HG02588 (cell line): ENCODE measurements at regions not wholly inside any gene's neighbourhood (a gene's known extent, or its start where the extent isn't known, plus 50 kb on each side); places are given as distances from the start of the nearest gene placed in this dataset.

Experiments used
- ATAC-seq: cut with Tn5 transposase; IDR thresholded peaks from one replicate; pipeline ENCODE4 v1.9.1; 2021; ENCODE audit warnings: mild to moderate bottlenecking, moderate library complexity; ENCODE audit not compliant: unreplicated experiment

DNA sequence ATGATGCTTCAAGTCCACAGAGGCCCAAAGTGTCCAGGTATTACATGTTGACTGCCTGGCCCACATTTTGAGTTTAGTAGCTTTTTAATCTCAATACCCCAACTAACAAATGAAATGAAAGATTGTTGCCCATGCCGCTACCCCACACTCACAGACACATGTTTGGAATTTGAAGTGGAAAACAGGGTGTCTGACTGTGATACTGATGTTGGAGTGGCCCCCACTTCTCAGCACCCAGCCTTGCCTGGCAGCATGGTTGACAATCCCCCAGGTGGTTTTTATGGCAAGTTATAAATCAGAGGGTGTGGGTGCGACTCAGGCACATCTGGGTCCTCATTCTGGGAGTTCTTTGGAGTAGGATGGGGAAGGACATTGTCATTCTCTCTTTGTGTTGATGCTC lies 314.7 kb upstream of the ZNF32 start:
- ATAC-seq = no peak

DNA sequence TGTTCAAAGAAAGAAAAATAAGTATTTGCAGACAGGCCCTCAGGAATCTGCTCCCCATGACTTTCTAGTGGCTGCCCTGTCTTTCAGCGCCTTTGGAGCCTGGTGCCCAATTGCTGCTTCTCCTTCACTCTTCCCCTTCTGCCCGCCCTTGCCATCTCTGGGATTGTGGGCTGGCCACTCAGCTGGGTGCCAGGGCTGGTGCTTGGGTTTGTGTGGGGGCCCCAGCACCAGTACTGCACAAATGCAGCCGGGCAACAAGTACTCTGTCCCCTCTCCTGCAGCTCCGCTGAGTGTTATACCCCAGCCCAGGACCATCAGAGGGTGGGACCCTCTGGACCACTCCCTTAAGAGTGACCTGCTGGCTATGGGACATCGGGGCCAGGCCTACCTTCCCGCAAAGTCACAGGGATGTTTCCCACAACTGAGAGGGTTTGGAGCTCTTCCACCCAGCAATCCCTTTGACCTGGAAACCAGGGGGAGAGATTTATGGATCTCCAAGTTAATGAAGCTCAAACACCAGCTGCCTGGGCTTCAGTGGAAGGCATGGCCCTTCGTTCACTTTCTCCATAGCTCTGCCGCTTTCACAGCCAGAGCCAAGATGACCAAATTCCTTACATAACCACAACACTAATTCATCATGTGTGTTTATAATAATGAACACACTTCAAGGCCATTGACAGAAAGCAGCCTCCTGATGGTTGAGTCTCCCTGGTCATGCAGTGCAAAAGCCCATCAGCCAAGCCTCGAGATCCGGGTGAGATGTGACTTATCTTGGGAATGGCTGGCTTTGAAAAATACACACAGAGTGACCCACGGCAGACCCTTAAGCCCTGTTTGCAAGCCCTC lies 313.9 kb upstream of the ZNF32 start:
- ATAC-seq = no peak

DNA sequence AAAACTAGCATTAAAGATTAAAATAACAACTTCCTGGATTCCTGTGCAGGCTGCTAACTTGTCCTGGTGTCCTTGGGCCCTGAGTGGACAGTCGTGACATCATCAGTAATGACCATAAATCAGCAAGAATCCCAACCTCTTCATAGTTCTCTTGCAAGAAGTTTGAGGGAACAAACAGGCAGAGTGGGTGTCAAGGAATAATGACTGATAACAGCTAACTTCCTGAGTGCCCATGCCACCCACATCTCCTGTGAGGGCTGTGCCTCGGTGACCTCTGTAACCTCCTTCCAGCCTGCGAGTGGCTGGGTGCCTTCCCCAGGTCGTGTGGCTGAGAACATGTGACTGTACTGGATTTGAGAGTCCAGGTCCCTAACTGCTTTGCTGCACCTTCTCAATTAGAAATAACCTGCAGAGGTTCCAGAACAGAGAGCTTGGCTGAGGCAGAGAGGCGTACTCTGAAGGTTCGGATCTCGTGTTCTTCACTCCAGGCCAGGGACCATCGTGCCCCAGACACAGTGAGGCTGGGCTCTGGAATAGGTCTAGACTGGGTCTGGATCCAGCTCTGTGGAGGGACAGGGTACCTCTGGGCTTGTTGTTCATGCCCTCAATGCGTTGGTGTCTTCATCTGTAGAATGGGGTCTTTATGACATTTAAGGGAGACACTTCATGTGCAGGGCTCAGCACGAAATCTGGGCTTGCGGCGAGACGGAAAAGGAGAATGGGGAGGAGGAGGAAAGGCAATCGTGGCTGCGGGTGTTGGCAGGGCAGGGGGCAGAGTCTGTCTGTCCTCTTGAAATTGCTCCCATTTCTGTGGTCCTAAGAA lies 313.1 kb upstream of the ZNF32 start:
- ATAC-seq = no peak

DNA sequence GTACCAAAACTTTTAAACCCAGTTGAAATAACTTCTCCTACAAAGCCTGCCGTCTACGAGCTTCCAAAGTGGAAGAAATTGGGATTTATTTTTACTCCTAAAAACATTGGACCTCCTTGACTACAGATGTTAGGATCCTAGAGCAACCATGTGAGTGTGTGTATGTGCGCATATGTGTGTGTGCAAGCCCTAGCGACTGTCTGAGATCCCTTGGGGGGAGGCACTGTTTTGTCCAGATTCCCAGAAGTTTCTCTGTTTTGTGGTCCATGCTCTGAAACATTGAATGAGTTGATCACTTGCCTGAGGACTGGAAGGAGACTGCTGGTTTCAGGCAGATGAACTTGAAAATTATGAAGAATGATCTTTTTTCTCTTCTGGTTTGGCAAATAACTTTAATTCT lies 312.3 kb upstream of the ZNF32 start:
- ATAC-seq = no peak

DNA sequence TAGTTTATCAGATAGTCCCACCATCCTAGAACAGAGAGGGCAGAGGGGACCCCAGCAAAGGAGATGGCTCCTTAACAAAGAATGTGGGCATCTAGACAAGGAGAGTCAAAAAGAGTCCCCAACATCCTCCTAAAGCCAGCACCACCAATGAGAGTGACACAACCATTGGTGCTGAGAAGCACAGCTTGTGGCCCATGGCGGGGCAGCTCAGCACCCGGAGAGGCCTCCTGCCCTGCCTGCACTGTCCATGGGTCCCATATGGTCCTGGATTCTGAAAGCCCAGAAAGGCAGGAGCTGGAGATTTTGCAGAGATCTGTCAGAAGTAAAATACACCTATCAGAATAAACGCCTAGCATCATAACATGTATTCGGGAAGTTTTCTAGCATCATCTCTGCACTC lies 311.8 kb upstream of the ZNF32 start:
- no peak for ATAC-seq

DNA sequence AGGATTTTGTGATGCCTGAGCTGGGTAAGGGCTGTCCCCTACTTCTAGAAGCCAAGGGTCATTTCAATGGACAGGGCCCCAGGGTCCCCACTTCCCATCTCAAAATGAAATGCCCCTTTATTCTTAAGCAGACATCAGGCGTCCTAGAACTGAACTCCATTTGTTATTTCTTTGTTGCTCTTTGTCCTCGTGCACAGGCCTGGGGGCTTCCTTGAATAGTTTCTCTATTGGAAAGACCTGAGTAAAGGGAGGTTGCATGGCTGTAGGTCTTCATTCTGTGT lies 311.4 kb upstream of the ZNF32 start:
- no peak for ATAC-seq

DNA sequence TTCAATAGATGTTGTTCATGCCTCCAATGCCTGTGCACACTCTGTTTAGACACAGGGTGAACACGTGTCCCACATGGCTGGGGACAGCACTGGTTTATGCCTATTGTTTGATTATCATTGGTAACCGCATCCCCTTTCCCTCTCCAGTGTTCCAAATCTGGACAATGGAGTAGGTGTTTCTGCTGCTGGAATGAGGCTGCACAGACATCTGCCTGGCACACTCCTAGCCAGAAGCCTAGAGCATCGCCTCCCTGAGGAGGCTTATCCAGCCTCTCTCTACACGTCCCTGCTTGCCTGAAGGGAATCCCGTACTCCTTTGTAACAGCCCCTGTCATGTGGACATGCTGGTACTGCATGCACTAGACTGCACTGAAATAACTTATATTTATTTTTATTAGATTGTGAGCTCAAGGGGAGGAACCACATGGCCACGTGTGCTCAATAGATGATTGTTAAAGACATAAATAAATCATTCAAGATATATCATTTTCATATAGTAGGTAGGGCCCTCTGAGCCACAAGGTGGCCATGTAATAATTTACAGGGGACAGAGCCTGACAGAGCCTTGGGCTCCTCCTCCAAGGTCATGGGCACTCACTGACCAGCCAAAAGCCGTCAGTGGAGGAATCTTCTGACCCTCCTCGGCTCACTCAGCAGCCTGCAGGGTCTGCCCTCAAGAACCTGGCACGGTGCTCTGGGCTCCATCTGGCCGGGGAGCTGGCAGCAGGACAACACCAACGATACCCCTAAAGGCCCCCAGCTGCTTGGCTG lies 310.9 kb upstream of the ZNF32 start:
- no peak for ATAC-seq

DNA sequence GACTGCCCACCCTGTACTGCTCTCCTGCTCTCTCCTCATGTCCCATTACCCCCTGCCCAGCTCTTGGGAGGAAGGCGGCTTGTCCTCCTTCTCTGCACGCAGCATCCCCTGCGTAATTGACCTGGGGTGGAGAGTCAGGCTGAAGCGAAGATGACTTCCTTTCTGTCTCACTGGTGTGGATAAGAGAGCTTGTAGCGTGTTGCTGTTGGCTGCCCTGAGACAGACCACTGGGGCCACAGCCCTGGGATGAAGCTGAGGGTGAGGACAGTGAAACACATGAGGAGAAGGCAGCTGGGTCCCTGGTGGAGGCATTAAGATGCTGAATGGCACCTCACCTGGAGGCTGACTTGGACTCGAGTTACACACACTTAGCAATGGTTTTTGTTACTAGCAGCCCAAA lies 310.3 kb upstream of the ZNF32 start:
- no peak for ATAC-seq

DNA sequence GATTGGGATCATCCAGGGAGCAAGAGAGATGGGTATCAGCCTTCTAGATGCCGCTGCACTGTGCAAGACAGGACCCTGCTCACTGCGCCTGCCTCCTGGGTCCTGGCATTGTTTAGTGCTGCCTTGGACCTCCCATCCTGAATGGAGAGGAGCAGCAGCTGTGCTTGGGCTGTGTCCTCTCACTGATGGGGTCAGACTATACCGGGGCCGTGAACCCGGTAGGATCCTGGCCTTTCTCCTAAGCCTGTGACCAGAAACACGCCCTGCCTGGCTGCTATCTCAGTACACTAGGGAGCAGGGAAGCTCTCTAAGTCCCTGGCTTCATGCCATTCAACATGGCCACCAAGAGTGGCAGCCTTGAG lies 309.4 kb upstream of the ZNF32 start:
- no peak for ATAC-seq

DNA sequence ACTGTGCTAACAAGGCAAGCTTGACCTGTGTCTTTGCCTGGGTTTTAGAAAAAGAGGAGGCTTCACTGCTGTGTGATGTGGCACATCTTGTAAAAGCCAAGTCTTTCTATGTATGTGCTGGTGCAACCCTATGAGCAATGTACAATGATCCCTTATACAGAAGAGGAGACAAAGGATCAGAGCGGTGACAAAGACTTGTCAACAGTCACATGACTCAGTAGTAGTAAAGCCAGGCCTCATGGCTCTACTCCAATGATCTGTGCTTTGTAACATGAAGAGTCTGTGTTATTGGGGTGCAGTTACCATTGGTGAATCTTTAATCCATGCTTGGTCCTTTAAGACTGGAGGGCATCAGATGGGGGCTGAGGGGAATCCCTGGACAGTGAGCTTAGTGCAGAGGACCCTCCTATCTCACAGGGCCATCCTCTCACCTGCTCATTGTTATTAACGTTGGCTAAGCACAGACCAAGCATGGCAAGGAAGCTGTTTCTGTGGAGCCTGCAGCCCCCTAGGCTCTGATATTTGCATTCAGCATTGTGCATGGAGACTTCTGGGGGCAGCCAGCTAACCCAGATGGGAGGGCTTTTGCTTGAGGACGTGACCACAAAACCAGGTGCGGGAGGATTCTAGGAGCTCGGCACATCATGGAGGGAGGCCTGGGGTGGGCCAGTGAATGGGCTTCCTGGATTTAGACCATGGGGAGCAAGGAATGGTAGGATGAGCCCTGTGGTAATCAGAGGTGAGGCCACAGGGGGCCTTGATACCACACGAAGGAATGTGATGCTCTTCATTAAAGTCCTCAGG lies 308.8 kb upstream of the ZNF32 start:
- ATAC-seq = no peak

DNA sequence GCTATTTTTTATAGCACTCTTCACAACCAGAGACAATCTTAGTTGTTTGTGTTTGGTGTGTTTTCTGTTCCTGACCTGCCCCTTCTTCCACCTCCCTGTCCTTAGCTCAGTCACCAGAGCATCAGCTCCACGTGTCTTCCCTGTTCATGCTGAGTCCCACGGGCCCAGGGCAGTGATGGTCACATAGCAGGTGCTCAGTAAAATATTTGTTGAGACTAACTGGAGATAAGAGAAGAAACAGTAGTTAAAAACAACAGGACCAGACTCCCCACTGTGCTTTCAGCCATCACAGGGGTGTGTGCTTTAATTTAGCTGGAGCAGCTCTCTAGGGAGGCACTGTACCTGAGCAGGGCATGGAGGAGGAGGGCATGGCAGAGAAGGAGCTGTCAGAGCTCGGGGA lies 307.3 kb upstream of the ZNF32 start:
- ATAC-seq = no peak

DNA sequence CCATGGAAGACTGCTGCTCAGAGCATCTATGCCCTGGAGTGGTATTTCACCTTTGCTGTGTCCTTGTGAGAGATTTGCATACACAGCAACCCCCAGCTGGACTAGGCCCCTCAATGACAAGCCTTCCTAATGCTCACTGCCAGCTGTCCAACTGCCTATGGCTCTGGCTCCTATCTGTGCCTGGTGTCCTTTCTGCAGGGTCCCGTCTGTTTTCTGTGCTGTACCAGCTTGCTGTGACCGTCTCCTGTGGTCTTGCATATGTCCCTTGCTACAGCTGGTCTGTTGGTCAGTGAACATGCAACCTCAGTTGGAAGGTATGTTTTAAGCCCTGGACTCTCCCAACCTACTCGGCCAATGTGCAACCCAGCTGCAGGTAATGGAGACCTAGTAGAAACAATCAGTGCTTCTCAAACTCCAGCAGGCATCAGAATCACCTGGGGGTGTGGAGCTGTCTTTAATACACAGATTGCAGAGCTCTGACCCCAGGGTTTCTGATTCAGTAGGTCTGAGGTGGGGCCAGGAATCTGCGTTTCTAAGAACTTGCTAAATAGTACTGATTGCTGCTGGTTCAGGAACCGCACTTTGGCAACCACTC lies 306.4 kb upstream of the ZNF32 start:
- no peak for ATAC-seq

DNA sequence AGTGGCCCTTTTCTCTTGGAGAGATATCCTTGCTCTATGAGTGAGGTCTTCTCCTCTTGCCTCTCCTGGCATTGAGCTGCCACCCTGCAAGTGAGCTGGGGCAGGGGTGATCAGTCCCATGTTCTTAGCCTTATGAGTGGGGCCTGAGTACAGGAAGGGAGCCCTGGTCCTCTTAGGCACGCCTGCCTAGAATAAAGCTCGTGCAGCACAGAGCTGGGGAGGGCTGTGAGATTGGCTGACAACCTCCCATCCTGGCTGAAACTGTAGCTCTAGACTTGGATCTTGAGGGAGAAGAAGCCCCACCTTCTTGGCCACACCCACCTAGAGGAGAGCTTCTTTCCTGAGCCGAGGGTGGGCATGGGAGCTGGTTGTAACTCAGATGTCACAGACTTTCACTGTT lies 305.0 kb upstream of the ZNF32 start:
- ATAC-seq = no peak

DNA sequence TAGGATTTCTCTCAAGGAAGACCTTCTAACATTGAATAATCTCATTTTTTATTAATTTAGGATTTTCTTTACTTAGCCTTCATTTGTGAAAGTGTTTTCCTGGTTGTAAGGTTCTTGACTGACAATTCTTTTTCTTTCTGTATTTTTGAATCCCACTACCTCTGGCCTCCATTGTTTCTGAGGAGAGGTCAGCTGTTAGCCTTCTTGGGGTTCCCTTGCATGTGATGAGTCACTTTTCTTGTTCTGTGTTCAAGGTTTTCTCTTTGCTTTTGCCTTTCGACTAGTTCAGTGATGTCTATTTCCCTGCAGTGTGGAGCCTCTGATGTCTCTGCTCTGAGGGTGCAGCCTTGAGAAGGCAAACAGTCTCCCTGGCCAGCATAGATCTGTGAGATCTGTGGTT lies 304.1 kb upstream of the ZNF32 start:
- ATAC-seq = no peak

DNA sequence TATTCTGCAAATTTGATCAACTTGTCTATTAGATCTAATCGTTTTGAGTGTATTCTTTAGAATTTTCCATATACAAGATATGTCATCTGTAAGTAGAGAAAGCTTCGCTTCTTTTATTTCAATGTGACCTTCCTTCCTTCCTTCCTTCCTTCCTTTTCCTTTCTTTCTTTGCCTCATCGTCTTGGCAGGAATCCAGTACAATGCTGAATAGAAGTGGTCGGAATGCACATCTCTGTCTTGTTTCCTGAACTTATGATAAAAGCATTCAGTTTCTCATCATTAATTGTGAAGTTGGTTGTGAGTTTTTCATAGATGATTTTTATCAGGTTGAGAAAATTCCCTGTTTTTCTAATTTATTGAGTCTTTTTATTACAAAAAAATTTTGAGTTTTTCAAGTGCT lies 300.7 kb upstream of the ZNF32 start:
- ATAC-seq = no peak

DNA sequence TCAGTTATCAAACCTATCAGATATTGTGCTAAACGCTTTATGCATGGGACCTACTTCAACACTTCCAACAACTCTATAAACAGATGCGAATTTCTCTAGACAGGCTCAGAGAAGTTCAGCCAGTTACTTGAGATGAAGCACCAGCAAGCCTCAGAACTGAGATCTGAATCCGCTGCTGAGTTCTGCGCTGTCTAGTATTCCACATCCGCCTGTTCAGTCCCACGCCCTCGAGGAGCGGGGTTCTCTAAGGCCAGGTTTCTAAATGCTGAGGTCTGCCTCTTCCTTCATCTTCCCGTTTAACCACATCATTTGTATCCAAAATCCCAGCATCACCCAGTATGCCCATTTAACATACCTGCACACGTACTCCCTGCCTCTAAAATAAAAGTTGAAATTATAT lies 297.8 kb upstream of the ZNF32 start:
- ATAC-seq = no peak

DNA sequence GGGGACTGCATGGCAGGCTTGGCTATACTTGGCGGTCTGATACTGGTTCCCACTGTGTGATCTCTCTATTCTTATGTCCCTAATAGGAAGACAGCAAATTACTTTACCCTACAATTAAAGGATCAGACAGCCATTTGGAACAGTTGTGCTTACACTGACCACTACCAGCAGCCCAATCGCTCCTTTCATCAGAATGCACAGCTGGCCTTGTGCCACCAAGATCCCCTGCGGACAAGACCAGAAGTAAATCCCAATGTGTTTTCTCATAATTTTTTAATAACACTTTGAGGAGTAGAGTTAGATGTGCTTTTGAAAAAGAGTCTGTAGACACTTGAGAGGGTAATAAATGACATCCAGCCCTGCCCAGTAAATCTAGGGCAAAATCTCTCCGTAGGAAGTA lies 297.2 kb upstream of the ZNF32 start:
- ATAC-seq = no peak

DNA sequence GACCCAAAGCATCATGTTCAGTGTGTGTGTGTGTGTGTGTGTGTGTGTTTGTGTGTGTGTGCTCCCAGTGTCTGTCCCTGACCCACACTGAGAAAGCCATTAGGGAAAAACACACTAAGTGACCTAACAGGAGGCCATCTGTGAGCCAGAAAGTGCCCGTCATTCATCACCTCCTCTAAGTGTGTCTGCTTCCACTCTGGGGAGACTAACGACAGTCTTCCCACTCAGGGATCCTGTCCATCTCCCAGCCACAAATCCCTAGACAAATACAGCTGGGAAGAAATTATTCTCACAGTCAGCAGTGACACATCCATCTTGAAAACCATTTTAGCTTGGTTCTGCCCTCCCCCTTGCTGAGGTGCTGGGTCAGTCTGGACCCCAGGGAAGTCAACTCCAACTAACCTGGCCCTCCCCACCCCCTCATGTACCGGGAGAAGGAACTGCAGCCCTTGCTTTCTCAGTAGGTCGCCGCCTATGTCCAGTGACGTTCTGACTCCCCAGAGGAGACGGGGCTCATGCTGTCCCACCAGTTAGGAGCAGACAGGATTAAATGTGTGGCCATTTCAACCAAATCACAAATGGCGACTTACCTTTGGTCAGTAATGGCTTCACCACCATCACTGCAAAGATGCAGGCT lies 296.5 kb upstream of the ZNF32 start:
- no peak for ATAC-seq

DNA sequence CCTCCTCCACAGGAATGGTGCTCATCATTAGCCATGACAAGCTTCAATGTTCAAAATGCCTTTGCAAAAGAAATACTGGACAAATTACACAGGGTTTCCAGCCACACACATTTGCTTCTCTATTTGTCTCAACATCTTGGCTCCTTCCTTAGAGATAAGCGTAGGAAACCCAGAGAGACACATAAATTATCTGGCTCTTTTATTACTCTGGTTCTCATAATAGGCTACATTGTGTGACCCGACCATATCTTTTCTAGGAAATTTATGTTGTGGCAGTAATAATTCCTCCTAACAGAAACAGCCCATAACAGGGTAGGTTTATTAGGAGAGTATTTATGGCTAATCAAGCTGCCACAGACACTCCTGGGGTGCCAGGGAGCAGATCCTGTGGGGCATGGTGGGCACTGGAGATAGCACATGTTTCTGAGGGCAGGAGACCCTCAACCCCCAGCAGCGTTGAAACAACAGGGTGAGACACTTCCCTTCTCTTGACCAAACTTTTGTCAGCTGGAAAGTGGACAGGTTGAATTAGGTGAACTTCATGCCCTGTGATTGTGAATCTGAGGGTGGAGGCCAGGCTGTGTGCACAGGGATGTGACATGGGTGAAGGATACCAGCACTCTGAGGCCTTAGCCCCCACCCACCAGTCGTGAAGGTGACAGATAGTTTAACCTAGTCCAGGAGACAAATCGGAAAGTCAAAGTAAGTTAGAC lies 295.9 kb upstream of the ZNF32 start:
- ATAC-seq = no peak
